ENCODE measurements at regions not wholly inside any gene's neighbourhood (a gene's known extent, or its start where the extent isn't known, plus 50 kb on each side); places are given as distances from the start of the nearest gene placed in this dataset.
"Not testable (repeated sequence)": the region's sequence is repeated elsewhere in the genome, so short reads cannot be mapped to it uniquely, and the experiment has no call there.

DNA sequence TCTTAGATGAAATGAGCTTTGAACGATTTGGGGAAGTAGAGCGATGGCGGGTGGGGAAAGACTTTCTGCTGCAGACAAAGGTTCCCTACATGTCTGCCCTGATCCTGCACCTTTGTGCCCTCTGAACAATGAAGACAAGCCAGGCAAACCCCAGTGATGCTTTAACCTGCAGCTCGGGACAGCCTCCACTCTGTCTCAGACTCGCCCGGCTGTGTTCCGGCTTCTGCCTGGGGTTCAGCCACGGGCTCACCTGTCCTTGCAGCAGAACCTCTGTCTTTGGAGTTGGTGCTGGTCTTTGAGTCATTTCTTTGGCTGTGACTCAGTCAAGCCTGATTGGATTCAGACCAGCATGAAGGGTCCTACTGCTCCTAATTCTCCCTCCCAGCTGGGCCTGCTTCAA is 823.6 kb upstream of the TPTE start:
- not testable (repeated sequence) for TF ChIP-seq POLR2A (IDR thresholded peaks at IDR 0.05)
- TF ChIP-seq, protein P1, sequence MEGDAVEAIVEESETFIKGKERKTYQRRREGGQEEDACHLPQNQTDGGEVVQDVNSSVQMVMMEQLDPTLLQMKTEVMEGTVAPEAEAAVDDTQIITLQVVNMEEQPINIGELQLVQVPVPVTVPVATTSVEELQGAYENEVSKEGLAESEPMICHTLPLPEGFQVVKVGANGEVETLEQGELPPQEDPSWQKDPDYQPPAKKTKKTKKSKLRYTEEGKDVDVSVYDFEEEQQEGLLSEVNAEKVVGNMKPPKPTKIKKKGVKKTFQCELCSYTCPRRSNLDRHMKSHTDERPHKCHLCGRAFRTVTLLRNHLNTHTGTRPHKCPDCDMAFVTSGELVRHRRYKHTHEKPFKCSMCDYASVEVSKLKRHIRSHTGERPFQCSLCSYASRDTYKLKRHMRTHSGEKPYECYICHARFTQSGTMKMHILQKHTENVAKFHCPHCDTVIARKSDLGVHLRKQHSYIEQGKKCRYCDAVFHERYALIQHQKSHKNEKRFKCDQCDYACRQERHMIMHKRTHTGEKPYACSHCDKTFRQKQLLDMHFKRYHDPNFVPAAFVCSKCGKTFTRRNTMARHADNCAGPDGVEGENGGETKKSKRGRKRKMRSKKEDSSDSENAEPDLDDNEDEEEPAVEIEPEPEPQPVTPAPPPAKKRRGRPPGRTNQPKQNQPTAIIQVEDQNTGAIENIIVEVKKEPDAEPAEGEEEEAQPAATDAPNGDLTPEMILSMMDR (IDR thresholded peaks at IDR 0.05) = not testable (repeated sequence)

All from esophagus squamous epithelium (tissue), 4 donors.